ENCODE measurements at regions not wholly inside any gene's neighbourhood (a gene's known extent, or its start where the extent isn't known, plus 50 kb on each side); places are given as distances from the start of the nearest gene placed in this dataset.

- TF ChIP-seq YY1 (IDR thresholded peaks at IDR 0.05; ENCODE audit: insufficient read depth, insufficient read length): no peak
- TF ChIP-seq ZNF274 (IDR thresholded peaks at IDR 0.05; ENCODE audit: low read depth, low read length): no peak
- no peak for TF ChIP-seq SUZ12 (IDR thresholded peaks at IDR 0.05; ENCODE audit: extremely low read depth, insufficient read depth, insufficient read length)
Measured at GRCh38 chr9:90544488-90544887, 98.1 kb downstream of the DIRAS2 start.
